Hepatocyte (in vitro differentiated cells): ENCODE measurements at regions not wholly inside any gene's neighbourhood (a gene's known extent, or its start where the extent isn't known, plus 50 kb on each side); places are given as distances from the start of the nearest gene placed in this dataset.

Experiments used
- EZH2 ChIP-seq: fragments of 200-600 bp; sonication (generic); IDR thresholded peaks from 2 replicates; pipeline ENCODE4 v1.6.1; 2016; ENCODE audit warnings: antibody characterized with exemption, mild to moderate bottlenecking, borderline replicate concordance
- EZH2phosphoT487 ChIP-seq: fragments of 200-600 bp; sonication (generic); IDR thresholded peaks from one replicate; pipeline ENCODE4 v1.6.1; 2018; ENCODE audit warnings: antibody characterized with exemption, mild to moderate bottlenecking, low read depth, moderate library complexity; ENCODE audit not compliant: unreplicated experiment, severe bottlenecking
- TF ChIP-seq, protein P1 (sequence below): fragments of 200-600 bp; sonication (generic); IDR thresholded peaks from 2 replicates; pipeline ENCODE4 v1.5.1; 2016; ENCODE audit warnings: antibody characterized with exemption, mild to moderate bottlenecking; ENCODE audit not compliant: poor library complexity

DNA sequence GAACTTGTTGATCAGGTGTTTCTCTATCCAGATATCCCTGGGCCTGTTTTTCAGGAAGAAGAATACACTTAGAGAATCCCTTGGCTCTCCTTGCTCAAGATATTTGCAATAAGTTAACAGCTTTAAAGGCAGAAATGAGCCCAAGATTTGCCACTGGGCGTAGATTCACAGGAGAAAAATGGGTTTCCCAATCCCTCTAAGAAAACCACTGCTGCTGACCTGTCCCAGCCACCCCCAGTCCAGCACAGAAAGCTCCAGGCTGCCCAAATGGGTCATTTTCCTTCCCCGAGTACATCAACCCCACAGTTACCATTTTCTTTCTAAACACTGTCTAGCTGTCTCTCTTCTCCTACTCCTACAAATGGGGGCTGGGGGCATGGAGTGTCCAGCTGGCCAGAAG is 67.3 kb downstream of the ANKRD60 start:
- TF ChIP-seq, protein P1, sequence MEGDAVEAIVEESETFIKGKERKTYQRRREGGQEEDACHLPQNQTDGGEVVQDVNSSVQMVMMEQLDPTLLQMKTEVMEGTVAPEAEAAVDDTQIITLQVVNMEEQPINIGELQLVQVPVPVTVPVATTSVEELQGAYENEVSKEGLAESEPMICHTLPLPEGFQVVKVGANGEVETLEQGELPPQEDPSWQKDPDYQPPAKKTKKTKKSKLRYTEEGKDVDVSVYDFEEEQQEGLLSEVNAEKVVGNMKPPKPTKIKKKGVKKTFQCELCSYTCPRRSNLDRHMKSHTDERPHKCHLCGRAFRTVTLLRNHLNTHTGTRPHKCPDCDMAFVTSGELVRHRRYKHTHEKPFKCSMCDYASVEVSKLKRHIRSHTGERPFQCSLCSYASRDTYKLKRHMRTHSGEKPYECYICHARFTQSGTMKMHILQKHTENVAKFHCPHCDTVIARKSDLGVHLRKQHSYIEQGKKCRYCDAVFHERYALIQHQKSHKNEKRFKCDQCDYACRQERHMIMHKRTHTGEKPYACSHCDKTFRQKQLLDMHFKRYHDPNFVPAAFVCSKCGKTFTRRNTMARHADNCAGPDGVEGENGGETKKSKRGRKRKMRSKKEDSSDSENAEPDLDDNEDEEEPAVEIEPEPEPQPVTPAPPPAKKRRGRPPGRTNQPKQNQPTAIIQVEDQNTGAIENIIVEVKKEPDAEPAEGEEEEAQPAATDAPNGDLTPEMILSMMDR = no peak
- TF ChIP-seq EZH2 (no peak), EZH2phosphoT487 (no peak)
